GM19372 (cell line): ENCODE measurements at regions not wholly inside any gene's neighbourhood (a gene's known extent, or its start where the extent isn't known, plus 50 kb on each side); places are given as distances from the start of the nearest gene placed in this dataset.

Experiments used
- ATAC-seq: cut with Tn5 transposase; IDR thresholded peaks from one replicate; pipeline ENCODE4 v1.9.1; 2021; ENCODE audit warnings: mild to moderate bottlenecking, low read depth, moderate library complexity; ENCODE audit not compliant: unreplicated experiment

- ATAC-seq, result no peak
Measured at GRCh38 chr14:51145246-51145645, 50.3 kb upstream of the TRIM9 start.

GRCh38 chr14:51147183-51147582 lies 52.3 kb upstream of the TRIM9 start:
- no peak for ATAC-seq

DNA sequence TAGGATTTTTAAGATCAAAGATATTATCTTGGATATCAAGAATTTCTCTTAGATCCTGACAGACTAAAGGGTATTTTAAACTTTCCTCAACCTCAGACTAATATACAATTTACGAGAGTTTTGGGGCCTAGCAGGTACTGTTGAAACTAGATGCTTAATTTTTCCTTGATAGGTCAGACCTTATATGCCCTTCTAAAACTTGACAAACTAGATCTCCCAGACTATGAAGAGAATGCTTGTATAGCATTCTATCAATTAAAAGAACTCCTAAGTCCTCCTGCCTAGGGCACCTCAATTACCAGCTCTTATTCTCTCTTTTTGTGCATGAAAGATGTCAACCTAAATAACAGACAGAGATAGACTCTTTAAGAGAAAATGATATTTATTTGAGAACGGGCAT lies 60.4 kb upstream of the TRIM9 start:
- ATAC-seq, result no peak

DNA sequence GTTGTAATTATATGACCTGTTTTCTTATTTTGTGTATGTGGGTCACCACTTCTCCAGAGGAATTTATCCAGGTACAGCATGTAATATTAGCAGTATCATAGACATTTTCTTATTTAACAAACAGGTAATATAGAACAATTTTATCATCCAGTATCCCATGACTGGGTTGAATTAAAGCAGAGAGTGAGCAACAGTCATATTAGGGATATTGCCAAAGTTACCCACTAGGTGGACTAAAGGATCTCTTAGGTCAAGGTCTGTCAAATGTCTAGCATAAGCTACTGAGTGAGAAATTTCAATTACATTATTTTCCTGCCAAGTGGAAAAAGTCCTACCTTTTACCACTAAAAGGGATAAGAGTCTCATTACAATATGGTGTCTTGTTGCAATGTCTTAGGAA lies 62.1 kb upstream of the TRIM9 start:
- ATAC-seq, result no peak

GRCh38 chr14:51160871-51161270 lies 66.0 kb upstream of the TRIM9 start:
- no peak for ATAC-seq

GRCh38 chr14:51165415-51165814 lies 70.5 kb upstream of the TRIM9 start:
- ATAC-seq, result no peak

GRCh38 chr14:51167587-51168214 lies 72.3 kb upstream of the TMX1 start:
- ATAC-seq, result peak; percentile 62

- no peak for ATAC-seq
Measured at GRCh38 chr14:51168215-51168613, 71.8 kb upstream of the TMX1 start.

GRCh38 chr14:51173863-51174262 lies 66.2 kb upstream of the TMX1 start:
- ATAC-seq, result no peak

DNA sequence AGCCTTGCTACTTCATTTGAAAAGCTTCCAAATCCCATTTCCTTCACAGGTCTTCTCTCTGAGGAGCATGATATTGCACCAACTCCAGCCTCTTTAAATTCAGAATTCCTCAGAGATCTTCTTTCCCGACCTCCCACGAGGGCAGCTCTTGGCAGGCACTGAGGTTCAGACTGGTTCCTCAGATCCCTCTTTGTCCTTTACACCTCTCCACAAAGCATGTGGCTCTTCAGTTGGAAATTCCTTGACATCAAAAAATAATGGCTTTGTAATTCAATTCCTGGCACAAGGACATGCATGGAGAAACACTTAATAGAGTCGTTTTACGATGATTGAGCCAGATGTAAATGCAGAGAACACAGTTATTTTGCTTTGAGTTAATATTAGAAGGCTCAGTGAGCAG lies 63.2 kb upstream of the TMX1 start:
- ATAC-seq, result no peak

DNA sequence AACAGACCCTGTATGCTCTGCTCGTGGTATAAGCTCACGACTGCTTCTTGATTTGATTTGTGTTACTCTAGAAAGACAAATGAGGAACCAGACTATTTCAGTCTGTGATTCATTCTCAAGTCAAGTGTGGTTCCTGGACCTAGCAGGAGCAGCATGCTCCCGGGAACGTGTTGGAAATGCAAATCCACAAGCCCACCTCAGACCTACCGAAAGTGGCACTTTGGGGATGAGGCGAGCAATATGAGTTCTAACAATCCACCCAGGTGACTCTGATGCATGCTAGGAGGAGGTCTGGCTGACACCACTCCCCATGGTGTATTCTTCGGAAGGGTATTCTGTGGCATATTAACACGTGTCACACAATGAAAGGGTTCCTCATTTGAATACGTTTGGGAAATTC lies 59.5 kb upstream of the TMX1 start:
- ATAC-seq, result no peak

DNA sequence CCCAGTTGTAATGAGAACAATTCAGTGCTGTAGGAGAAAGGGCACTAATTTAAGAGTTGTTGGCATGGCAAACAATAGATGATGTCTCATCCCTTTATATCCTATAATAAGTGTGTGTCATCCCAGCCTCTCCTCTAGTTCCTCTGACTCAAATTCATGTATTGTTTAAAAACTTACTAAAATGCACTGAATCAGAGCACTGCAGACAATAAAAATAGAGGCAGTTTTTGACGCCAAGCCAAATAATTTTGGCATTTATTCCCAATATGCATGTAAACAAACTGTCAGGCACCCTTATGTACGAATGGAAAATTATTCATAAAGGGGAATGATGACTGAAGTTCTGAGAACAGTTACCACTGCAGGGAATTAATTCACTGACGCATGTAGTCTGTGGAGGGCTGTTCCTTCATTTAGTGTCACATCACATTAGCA lies 57.9 kb upstream of the TMX1 start:
- no peak for ATAC-seq

GRCh38 chr14:51185180-51185579 lies 54.9 kb upstream of the TMX1 start:
- no peak for ATAC-seq

- ATAC-seq, result peak; percentile 80
Measured at GRCh38 chr14:51185754-51186153, 54.3 kb upstream of the TMX1 start.

GRCh38 chr14:51188566-51189185 lies 51.4 kb upstream of the TMX1 start:
- ATAC-seq, result no peak

GRCh38 chr14:51189600-51190376 lies 50.3 kb upstream of the TMX1 start:
- no peak for ATAC-seq
